Esophagus mucosa (tissue), 1 donor: ENCODE measurements at regions not wholly inside any gene's neighbourhood (a gene's known extent, or its start where the extent isn't known, plus 50 kb on each side); places are given as distances from the start of the nearest gene placed in this dataset.
"Not testable (repeated sequence)": the region's sequence is repeated elsewhere in the genome, so short reads cannot be mapped to it uniquely, and the experiment has no call there.

ENCODE experiments used
- ATAC-seq: fragments of 200-7000 bp; cut with Tn5 transposase; one replicate; pipeline ENCODE4 v1.9.1; 2020
- donor health status: DM: yes; HTN: yes; CAD: no.

GRCh38 chr3:95184038-95184437, 1121.2 kb downstream of the NSUN3 start:
- ATAC-seq = no peak

- ATAC-seq = no peak
Observed at GRCh38 chr3:95189348-95189747, 1126.5 kb downstream of the NSUN3 start.

GRCh38 chr3:95197661-95198060, 1134.8 kb downstream of the NSUN3 start:
- no peak for ATAC-seq

GRCh38 chr3:95200384-95200783, 1137.5 kb downstream of the NSUN3 start:
- no peak for ATAC-seq

- no peak for ATAC-seq
Observed at GRCh38 chr3:95210878-95211277, 1148.0 kb downstream of the NSUN3 start.

GRCh38 chr3:95212117-95212516, 1149.3 kb downstream of the NSUN3 start:
- ATAC-seq = no peak

- no peak for ATAC-seq
Observed at GRCh38 chr3:95215437-95215957, 1152.6 kb downstream of the NSUN3 start.

GRCh38 chr3:95217661-95218060, 1154.8 kb downstream of the NSUN3 start:
- ATAC-seq = no peak

GRCh38 chr3:95218484-95218883, 1155.6 kb downstream of the NSUN3 start:
- ATAC-seq = no peak

- ATAC-seq = no peak
Observed at GRCh38 chr3:95226437-95226836, 1163.6 kb downstream of the NSUN3 start.

GRCh38 chr3:95227092-95227491, 1164.2 kb downstream of the NSUN3 start:
- ATAC-seq = no peak

- ATAC-seq = no peak
Observed at GRCh38 chr3:95228416-95228815, 1165.6 kb downstream of the NSUN3 start.

GRCh38 chr3:95235916-95236315, 1173.1 kb downstream of the NSUN3 start:
- ATAC-seq = no peak

- ATAC-seq = no peak
Observed at GRCh38 chr3:95237783-95238182, 1174.9 kb downstream of the NSUN3 start.

GRCh38 chr3:95240395-95240794, 1177.5 kb downstream of the NSUN3 start:
- ATAC-seq = no peak

- ATAC-seq = not testable (repeated sequence)
Observed at GRCh38 chr3:95241256-95241655, 1178.4 kb downstream of the NSUN3 start.

GRCh38 chr3:95246413-95246812, 1183.6 kb downstream of the NSUN3 start:
- no peak for ATAC-seq

GRCh38 chr3:95254061-95254460, 1191.2 kb downstream of the NSUN3 start:
- ATAC-seq = no peak

GRCh38 chr3:95254758-95255157, 1191.9 kb downstream of the NSUN3 start:
- ATAC-seq = no peak

- no peak for ATAC-seq
Observed at GRCh38 chr3:95265129-95265528, 1202.3 kb downstream of the NSUN3 start.

GRCh38 chr3:95271395-95271794, 1208.5 kb downstream of the NSUN3 start:
- no peak for ATAC-seq

GRCh38 chr3:95272166-95272565, 1209.3 kb downstream of the NSUN3 start:
- ATAC-seq = no peak

- ATAC-seq = no peak
Observed at GRCh38 chr3:95272781-95273180, 1209.9 kb downstream of the NSUN3 start.

GRCh38 chr3:95277613-95278012, 1214.8 kb downstream of the NSUN3 start:
- ATAC-seq = no peak

- no peak for ATAC-seq
Observed at GRCh38 chr3:95280711-95281352, 1218.0 kb downstream of the NSUN3 start.
